HEK293T (cell line): ENCODE measurements at regions not wholly inside any gene's neighbourhood (a gene's known extent, or its start where the extent isn't known, plus 50 kb on each side); places are given as distances from the start of the nearest gene placed in this dataset.

Experiments
- CTBP1 ChIP-seq: fragments of 450-650 bp; IDR thresholded peaks from 2 replicates; pipeline ENCODE4 v1.6.1; 2016; ENCODE audit warnings: borderline replicate concordance
- ELF4 ChIP-seq: fragments of 450-650 bp; IDR thresholded peaks from 2 replicates; pipeline ENCODE4 v1.6.1; 2017; ENCODE audit warnings: antibody characterized with exemption
- FOXK2 ChIP-seq: fragments of 450-650 bp; IDR thresholded peaks from 2 replicates; pipeline ENCODE4 v1.6.1; 2016; ENCODE audit warnings: mild to moderate bottlenecking
- FOXM1 ChIP-seq: fragments of 450-650 bp; IDR thresholded peaks from 2 replicates; pipeline ENCODE4 v1.6.1; 2017; ENCODE audit warnings: mild to moderate bottlenecking, borderline replicate concordance
- SP1 ChIP-seq: fragments of 450-650 bp; IDR thresholded peaks from 2 replicates; pipeline ENCODE4 v1.6.1; 2017

DNA sequence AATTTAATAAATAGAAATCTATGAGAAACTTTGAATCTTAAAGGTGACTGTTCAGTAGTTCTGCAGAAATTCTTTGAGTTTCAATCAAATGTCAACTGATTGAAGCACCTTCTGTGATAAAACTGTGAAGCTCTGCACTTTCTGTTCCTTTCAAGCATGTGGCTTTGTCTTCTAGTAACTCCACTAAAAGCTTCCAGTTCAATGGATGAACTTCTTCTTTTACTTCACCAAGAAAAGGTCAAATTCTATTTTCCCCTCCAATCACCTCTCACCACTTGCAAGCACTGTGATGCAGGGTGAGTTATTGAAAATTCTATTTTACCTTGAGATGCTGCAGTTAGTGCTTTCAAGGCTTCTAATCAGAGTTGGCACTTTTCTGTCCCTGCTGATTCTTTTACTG is 515.3 kb upstream of the B3GALT2 start:
- no peak for TF ChIP-seq ELF4
- TF ChIP-seq FOXK2, result no peak
- TF ChIP-seq SP1, result no peak
- no peak for TF ChIP-seq CTBP1
- no peak for TF ChIP-seq FOXM1
